ENCODE measurements at regions not wholly inside any gene's neighbourhood (a gene's known extent, or its start where the extent isn't known, plus 50 kb on each side); places are given as distances from the start of the nearest gene placed in this dataset.

- Histone ChIP-seq H3K27ac (ENCODE audit: low read depth) (no peak overlapping the region), H3K4me3 (ENCODE audit: low read depth, low read length) (no peak overlapping the region), H3K4me1 (ENCODE audit: insufficient read depth) (no peaks in the 10 kb centered on the region), H3K36me3 (ENCODE audit: insufficient read depth) (no peaks in the 10 kb centered on the region)
- no peak for DNase-seq (ENCODE audit: extremely low spot score)
- 95% methylated on average over 3 of the region's 3 CpGs for WGBS
Observed at GRCh38 chr15:70273808-70274207, 176.1 kb upstream of the TLE3 start.

GRCh38 chr15:70272565-70273355, 175.0 kb upstream of the TLE3 start:
- no peak for DNase-seq (ENCODE audit: extremely low spot score)
- Histone ChIP-seq H3K4me1 (ENCODE audit: insufficient read depth) (no peaks in the 10 kb centered on the region), H3K4me3 (ENCODE audit: low read depth, low read length) (no peak overlapping the region), H3K36me3 (ENCODE audit: insufficient read depth) (no peaks in the 10 kb centered on the region), H3K27ac (ENCODE audit: low read depth) (no peak overlapping the region)
- 95% methylated on average over 10 of the region's 10 CpGs for WGBS

DNA sequence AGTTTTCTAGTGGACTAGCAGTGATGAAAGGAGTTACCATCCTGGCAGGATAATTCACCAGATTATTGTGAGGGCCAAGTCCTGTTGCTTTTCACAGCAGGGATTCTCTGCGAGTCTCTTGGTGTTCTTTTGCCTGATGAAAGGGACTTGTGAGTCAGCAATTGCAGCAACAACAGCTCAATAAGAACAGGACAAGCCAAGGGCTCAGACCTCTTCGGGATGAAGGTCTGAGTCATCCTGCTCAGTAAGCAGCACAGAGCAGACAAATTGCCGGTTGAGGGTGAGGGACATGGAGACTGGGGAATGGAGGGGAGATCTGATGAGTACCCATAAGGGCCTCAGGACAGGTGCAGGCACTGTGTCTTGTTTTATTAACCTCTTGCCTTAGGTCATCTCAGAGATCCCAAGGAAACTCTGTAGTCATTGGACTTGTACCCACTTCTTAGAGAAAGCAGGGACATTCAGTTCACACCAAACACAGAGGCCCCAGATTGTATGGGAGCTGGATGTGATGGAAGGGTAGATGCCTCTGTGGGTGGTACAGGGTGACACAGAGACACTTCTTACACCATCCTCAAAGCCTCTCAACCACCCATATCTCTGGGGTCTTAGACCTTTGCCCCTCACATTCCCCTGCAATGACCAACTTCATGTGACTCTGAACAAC, 173.8 kb upstream of the TLE3 start:
- H3K4me3 ChIP-seq (ENCODE audit: low read depth, low read length): no peak overlapping the region
- no peak for DNase-seq (ENCODE audit: extremely low spot score)
- WGBS: 24% methylated on average over 3 of the region's 3 CpGs
- no peaks in the 10 kb centered on the region for H3K4me1 ChIP-seq (ENCODE audit: insufficient read depth)
- H3K36me3 ChIP-seq (ENCODE audit: insufficient read depth): no peaks in the 10 kb centered on the region
- no peak overlapping the region for H3K27ac ChIP-seq (ENCODE audit: low read depth)

DNA sequence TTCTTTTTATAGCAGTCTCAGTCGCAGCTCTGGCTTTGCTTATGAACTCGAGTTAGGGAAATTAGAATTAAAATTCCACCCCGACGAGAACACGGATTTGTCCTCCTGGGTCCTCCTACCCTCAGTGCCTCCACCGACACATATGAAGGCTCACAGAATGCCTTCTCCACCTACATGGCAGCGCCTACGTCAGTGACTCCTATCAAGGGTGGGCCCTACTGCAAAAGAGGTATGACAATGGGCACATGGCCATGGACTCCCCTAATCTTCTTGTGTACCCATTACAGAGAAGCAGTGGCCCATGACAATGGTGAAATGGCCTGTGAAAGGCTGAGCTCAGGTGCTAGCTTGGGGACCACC, 173.0 kb upstream of the TLE3 start:
- no peak overlapping the region for H3K4me3 ChIP-seq (ENCODE audit: low read depth, low read length)
- no peaks in the 10 kb centered on the region for H3K4me1 ChIP-seq (ENCODE audit: insufficient read depth)

DNA sequence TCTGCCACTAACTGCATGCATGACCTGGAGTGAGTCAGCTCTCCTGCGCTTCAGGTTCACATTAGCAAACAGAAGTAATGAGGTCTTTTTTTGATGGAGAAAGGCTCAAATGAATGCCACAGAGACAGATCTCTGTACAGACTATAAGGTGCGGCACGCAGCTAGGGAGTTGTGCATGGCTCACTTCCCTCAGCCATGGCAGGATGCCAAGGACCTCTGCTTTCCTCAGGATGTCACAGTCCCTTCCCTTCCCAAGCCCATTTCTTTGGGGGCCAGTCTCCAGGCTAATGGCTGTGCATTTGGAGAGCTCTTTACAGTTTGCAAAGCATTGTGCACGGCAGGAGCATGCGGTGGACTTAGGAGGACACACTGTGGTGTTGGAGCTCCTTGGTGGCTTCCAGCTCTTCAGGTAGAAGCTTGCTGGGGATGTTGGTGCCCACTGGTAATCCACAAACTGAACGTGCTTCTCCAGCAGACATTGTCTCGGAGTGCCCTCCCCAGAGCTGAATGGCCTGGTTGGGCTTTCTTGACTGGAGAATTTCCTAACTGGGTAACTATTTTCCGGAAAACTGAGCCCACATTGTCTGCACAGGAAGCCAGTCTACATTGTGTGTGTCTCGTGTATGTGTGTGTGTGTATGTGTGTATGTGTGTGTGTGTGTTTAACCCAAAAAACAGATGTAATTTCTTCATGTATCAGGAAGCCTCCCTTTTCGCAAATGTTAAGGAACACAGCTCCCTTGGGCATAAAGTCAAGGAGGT, 172.5 kb upstream of the TLE3 start:
- Histone ChIP-seq H3K27ac (ENCODE audit: low read depth) (no peak overlapping the region), H3K36me3 (ENCODE audit: insufficient read depth) (no peaks in the 10 kb centered on the region), H3K4me1 (ENCODE audit: insufficient read depth) (no peaks in the 10 kb centered on the region), H3K4me3 (ENCODE audit: low read depth, low read length) (no peak overlapping the region)
- WGBS: 69% methylated on average over 10 of the region's 10 CpGs
- DNase-seq (ENCODE audit: extremely low spot score): no peak

More for the DNA sequence above, 173.0 kb upstream of the TLE3 start:
- DNase-seq (ENCODE audit: extremely low spot score): no peak
- H3K27ac ChIP-seq (ENCODE audit: low read depth): no peak overlapping the region
- WGBS: 58% methylated on average over 8 of the region's 8 CpGs
- H3K36me3 ChIP-seq (ENCODE audit: insufficient read depth): no peaks in the 10 kb centered on the region

DNA sequence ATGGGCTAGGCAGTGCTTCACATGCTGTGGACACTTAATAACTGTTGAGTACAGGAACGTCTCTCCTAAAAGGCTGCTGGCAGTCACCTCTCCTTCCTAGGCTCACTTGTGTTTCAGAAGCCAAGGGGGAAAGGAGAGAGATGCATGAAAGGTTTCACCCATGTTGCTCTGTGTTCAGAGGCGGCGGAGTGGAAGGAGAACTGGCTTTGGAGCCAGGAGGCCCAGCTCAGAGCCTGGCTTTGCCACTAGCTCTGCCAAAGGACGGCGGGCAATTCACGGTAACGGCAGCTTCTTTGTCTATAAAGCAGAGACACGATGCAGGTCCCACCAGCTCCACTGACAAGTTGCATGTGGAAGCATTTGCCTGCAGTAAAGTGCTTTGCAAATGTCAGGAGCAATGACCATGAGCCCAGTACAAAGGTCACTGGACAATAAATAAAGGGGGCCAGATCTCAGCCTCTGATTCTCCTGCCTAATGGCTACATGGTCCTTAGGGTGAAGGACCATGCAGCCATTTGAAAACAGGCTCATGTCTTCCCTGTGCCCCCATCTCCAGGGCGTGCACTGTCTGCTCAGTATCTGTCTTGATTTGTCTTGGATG, 171.7 kb upstream of the TLE3 start:
- no peak for DNase-seq (ENCODE audit: extremely low spot score)
- no peaks in the 10 kb centered on the region for H3K4me1 ChIP-seq (ENCODE audit: insufficient read depth)
- H3K4me3 ChIP-seq (ENCODE audit: low read depth, low read length): no peak overlapping the region
- no peaks in the 10 kb centered on the region for H3K36me3 ChIP-seq (ENCODE audit: insufficient read depth)
- H3K27ac ChIP-seq (ENCODE audit: low read depth): no peak overlapping the region
- 95% methylated on average over 9 of the region's 9 CpGs for WGBS

- no peaks in the 10 kb centered on the region for H3K4me1 ChIP-seq (ENCODE audit: insufficient read depth)
- H3K36me3 ChIP-seq (ENCODE audit: insufficient read depth): no peaks in the 10 kb centered on the region
- no peak for DNase-seq (ENCODE audit: extremely low spot score)
- no peak overlapping the region for H3K4me3 ChIP-seq (ENCODE audit: low read depth, low read length)
- 91% methylated on average over 18 of the region's 18 CpGs for WGBS
- no peak overlapping the region for H3K27ac ChIP-seq (ENCODE audit: low read depth)
Observed at GRCh38 chr15:70268698-70269251, 171.1 kb upstream of the TLE3 start.

GRCh38 chr15:70267879-70268278, 170.2 kb upstream of the TLE3 start:
- Histone ChIP-seq H3K4me1 (ENCODE audit: insufficient read depth) (no peaks in the 10 kb centered on the region), H3K36me3 (ENCODE audit: insufficient read depth) (no peaks in the 10 kb centered on the region), H3K4me3 (ENCODE audit: low read depth, low read length) (no peak overlapping the region), H3K27ac (ENCODE audit: low read depth) (no peak overlapping the region)
- WGBS: 91% methylated on average over 6 of the region's 6 CpGs
- DNase-seq (ENCODE audit: extremely low spot score): no peak

- Histone ChIP-seq H3K27ac (ENCODE audit: low read depth) (no peak overlapping the region), H3K36me3 (ENCODE audit: insufficient read depth) (no peaks in the 10 kb centered on the region), H3K4me3 (ENCODE audit: low read depth, low read length) (no peak overlapping the region), H3K4me1 (ENCODE audit: insufficient read depth) (no peaks in the 10 kb centered on the region)
- WGBS: 99% methylated on average over 2 of the region's 2 CpGs
- DNase-seq (ENCODE audit: extremely low spot score): no peak
Observed at GRCh38 chr15:70267306-70267705, 169.6 kb upstream of the TLE3 start.

- Histone ChIP-seq H3K4me1 (ENCODE audit: insufficient read depth) (no peaks in the 10 kb centered on the region), H3K4me3 (ENCODE audit: low read depth, low read length) (no peak overlapping the region), H3K36me3 (ENCODE audit: insufficient read depth) (no peaks in the 10 kb centered on the region), H3K27ac (ENCODE audit: low read depth) (no peak overlapping the region)
- WGBS: 44% methylated on average over 24 of the region's 24 CpGs
- DNase-seq (ENCODE audit: extremely low spot score): no peak
Observed at GRCh38 chr15:70266412-70267121, 168.8 kb upstream of the TLE3 start.

- Histone ChIP-seq H3K27ac (ENCODE audit: low read depth) (no peak overlapping the region), H3K4me1 (ENCODE audit: insufficient read depth) (no peaks in the 10 kb centered on the region), H3K36me3 (ENCODE audit: insufficient read depth) (no peaks in the 10 kb centered on the region), H3K4me3 (ENCODE audit: low read depth, low read length) (no peak overlapping the region)
- 91% methylated on average over 8 of the region's 8 CpGs for WGBS
- DNase-seq (ENCODE audit: extremely low spot score): no peak
Observed at GRCh38 chr15:70265986-70266385, 168.3 kb upstream of the TLE3 start.

DNA sequence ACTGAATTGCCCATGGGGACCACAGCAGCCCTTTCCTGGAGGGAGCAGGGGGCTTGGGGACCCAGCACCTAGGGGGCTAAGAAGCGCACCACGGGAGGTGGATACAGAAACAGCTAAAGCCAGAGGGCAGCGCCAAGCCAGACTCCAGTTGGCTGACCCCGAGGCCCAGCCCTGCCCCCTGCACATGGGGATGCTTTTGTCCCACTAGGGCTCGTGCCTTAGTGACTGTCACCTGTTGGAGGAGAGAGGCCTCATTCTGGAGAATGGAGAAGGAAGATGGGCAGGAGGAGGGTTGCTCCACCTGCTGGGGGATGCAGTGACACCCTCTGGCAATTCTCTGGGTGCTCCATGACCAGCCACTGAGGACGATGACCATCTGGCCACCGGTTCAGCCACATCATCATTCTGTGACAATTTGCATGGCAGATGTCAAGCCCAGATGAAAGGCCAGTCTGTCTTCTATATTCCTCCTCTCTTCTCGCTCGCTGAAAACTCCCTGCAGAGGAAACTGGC, 167.8 kb upstream of the TLE3 start:
- H3K27ac ChIP-seq (ENCODE audit: low read depth): no peak overlapping the region
- 91% methylated on average over 9 of the region's 9 CpGs for WGBS
- DNase-seq (ENCODE audit: extremely low spot score): no peak
- H3K4me1 ChIP-seq (ENCODE audit: insufficient read depth): no peaks in the 10 kb centered on the region
- H3K4me3 ChIP-seq (ENCODE audit: low read depth, low read length): no peak overlapping the region
- no peaks in the 10 kb centered on the region for H3K36me3 ChIP-seq (ENCODE audit: insufficient read depth)
